ENCODE measurements at regions not wholly inside any gene's neighbourhood (a gene's known extent, or its start where the extent isn't known, plus 50 kb on each side); places are given as distances from the start of the nearest gene placed in this dataset.
"Not testable (repeated sequence)": the region's sequence is repeated elsewhere in the genome, so short reads cannot be mapped to it uniquely, and the experiment has no call there.

- DNase-seq = no peak
Observed at GRCh38 chr13:70612881-70613280, 504.6 kb upstream of the KLHL1 start.

- no peak for DNase-seq
Observed at GRCh38 chr13:70604448-70604847, 496.2 kb upstream of the KLHL1 start.

GRCh38 chr13:70593716-70594115 lies 485.5 kb upstream of the KLHL1 start:
- DNase-seq = no peak

- DNase-seq = no peak
Observed at GRCh38 chr13:70585109-70585508, 476.9 kb upstream of the KLHL1 start.

- DNase-seq = no peak
Observed at GRCh38 chr13:70580825-70581224, 472.6 kb upstream of the KLHL1 start.

- DNase-seq = no peak
Observed at GRCh38 chr13:70579941-70580340, 471.7 kb upstream of the KLHL1 start.

GRCh38 chr13:70571221-70571620 lies 463.0 kb upstream of the KLHL1 start:
- DNase-seq = no peak

GRCh38 chr13:70568571-70568970 lies 460.3 kb upstream of the KLHL1 start:
- peak; percentile 13 for DNase-seq

GRCh38 chr13:70544706-70545105 lies 436.5 kb upstream of the KLHL1 start:
- no peak for DNase-seq

GRCh38 chr13:70541451-70541850 lies 433.2 kb upstream of the KLHL1 start:
- DNase-seq = no peak

GRCh38 chr13:70534466-70534865 lies 426.2 kb upstream of the KLHL1 start:
- no peak for DNase-seq

GRCh38 chr13:70529652-70530051 lies 421.4 kb upstream of the KLHL1 start:
- DNase-seq = no peak

- DNase-seq = no peak
Observed at GRCh38 chr13:70527599-70527998, 419.3 kb upstream of the KLHL1 start.

GRCh38 chr13:70523622-70524021 lies 415.4 kb upstream of the KLHL1 start:
- no peak for DNase-seq

- DNase-seq = no peak
Observed at GRCh38 chr13:70520275-70521036, 412.2 kb upstream of the KLHL1 start.

GRCh38 chr13:70518081-70518480 lies 409.8 kb upstream of the KLHL1 start:
- DNase-seq = no peak

GRCh38 chr13:70516226-70516625 lies 408.0 kb upstream of the KLHL1 start:
- no peak for DNase-seq

- not testable (repeated sequence) for DNase-seq
Observed at GRCh38 chr13:70511861-70512417, 403.7 kb upstream of the KLHL1 start.

- no peak for DNase-seq
Observed at GRCh38 chr13:70505809-70506208, 397.6 kb upstream of the KLHL1 start.

GRCh38 chr13:70502944-70503343 lies 394.7 kb upstream of the KLHL1 start:
- no peak for DNase-seq

GRCh38 chr13:70490320-70490935 lies 382.2 kb upstream of the KLHL1 start:
- DNase-seq = no peak

GRCh38 chr13:70484931-70485330 lies 376.7 kb upstream of the KLHL1 start:
- no peak for DNase-seq

- no peak for DNase-seq
Observed at GRCh38 chr13:70483599-70484276, 375.5 kb upstream of the KLHL1 start.

GRCh38 chr13:70473907-70474306 lies 365.7 kb upstream of the KLHL1 start:
- DNase-seq = no peak

All from GDM1 (cell line).